D341Med (cell line): ENCODE measurements at regions not wholly inside any gene's neighbourhood (a gene's known extent, or its start where the extent isn't known, plus 50 kb on each side); places are given as distances from the start of the nearest gene placed in this dataset.
"Not testable (repeated sequence)": the region's sequence is repeated elsewhere in the genome, so short reads cannot be mapped to it uniquely, and the experiment has no call there.

Experiments
- DNase-seq: peaks from one replicate; pipeline ENCODE4 v3.0.0; 2012; ENCODE audit warnings: low spot score

GRCh38 chr4:156312261-156312847, 358.7 kb upstream of the CTSO start:
- DNase-seq: no peak

GRCh38 chr4:156309031-156309430, 355.4 kb upstream of the CTSO start:
- DNase-seq: no peak

- no peak for DNase-seq
Measured at GRCh38 chr4:156303708-156304107, 350.0 kb upstream of the CTSO start.

- no peak for DNase-seq
Measured at GRCh38 chr4:156298230-156298629, 344.6 kb upstream of the CTSO start.

- no peak for DNase-seq
Measured at GRCh38 chr4:156295676-156296195, 342.1 kb upstream of the CTSO start.

GRCh38 chr4:156294577-156294976, 340.9 kb upstream of the CTSO start:
- DNase-seq: peak; percentile 12

- DNase-seq: no peak
Measured at GRCh38 chr4:156293657-156294297, 340.1 kb upstream of the CTSO start.

GRCh38 chr4:156291317-156291716, 337.7 kb upstream of the CTSO start:
- DNase-seq: no peak

GRCh38 chr4:156290811-156291210, 337.1 kb upstream of the CTSO start:
- DNase-seq: no peak

- DNase-seq: not testable (repeated sequence)
Measured at GRCh38 chr4:156290026-156290425, 336.4 kb upstream of the CTSO start.

- no peak for DNase-seq
Measured at GRCh38 chr4:156280686-156281085, 327.0 kb upstream of the CTSO start.

- DNase-seq: no peak
Measured at GRCh38 chr4:156265407-156265806, 311.7 kb upstream of the CTSO start.

GRCh38 chr4:156261230-156261629, 307.6 kb upstream of the CTSO start:
- no peak for DNase-seq

GRCh38 chr4:156255230-156256007, 301.8 kb upstream of the CTSO start:
- DNase-seq: no peak

- DNase-seq: no peak
Measured at GRCh38 chr4:156252358-156252921, 298.8 kb upstream of the CTSO start.

- peak; percentile 29 for DNase-seq
Measured at GRCh38 chr4:156251373-156252065, 297.9 kb upstream of the CTSO start.

GRCh38 chr4:156248917-156249316, 295.3 kb upstream of the CTSO start:
- no peak for DNase-seq

GRCh38 chr4:156247470-156247869, 293.8 kb upstream of the CTSO start:
- no peak for DNase-seq

- no peak for DNase-seq
Measured at GRCh38 chr4:156243015-156243414, 289.3 kb upstream of the CTSO start.

- no peak for DNase-seq
Measured at GRCh38 chr4:156242390-156242789, 288.7 kb upstream of the CTSO start.

- no peak for DNase-seq
Measured at GRCh38 chr4:156241896-156242295, 288.2 kb upstream of the CTSO start.

GRCh38 chr4:156238171-156238570, 284.5 kb upstream of the CTSO start:
- no peak for DNase-seq
